HG02678 (cell line): ENCODE measurements at regions not wholly inside any gene's neighbourhood (a gene's known extent, or its start where the extent isn't known, plus 50 kb on each side); places are given as distances from the start of the nearest gene placed in this dataset.
A peak's percentile ranks its signal among the peaks of the same experiment; 100 is the strongest.
"Not testable (repeated sequence)": the region's sequence is repeated elsewhere in the genome, so short reads cannot be mapped to it uniquely, and the experiment has no call there.

ENCODE experiments used
- ATAC-seq: cut with Tn5 transposase; IDR thresholded peaks from one replicate; pipeline ENCODE4 v1.9.1; 2021; ENCODE audit warnings: mild to moderate bottlenecking, moderate library complexity; ENCODE audit not compliant: unreplicated experiment

DNA sequence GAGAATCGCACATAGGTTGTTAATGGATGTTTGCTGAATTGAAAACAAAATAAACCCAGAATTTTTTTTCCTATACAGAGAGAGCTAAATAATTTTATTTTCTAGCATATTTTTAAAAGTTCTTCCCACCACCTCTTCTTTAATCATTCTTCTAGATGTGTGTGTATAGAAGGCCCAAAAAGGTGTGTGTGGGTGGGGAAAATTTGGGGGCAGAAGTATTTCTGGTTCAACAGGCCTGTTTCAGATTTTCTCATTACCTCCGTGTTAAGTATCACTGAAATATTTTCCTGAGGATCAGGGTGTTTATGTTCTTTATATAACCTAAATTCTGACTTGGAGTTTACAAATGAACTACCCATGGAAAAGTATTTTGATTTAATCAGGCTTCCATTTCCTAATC lies 144.2 kb upstream of the ZNF804B start:
- no peak for ATAC-seq

DNA sequence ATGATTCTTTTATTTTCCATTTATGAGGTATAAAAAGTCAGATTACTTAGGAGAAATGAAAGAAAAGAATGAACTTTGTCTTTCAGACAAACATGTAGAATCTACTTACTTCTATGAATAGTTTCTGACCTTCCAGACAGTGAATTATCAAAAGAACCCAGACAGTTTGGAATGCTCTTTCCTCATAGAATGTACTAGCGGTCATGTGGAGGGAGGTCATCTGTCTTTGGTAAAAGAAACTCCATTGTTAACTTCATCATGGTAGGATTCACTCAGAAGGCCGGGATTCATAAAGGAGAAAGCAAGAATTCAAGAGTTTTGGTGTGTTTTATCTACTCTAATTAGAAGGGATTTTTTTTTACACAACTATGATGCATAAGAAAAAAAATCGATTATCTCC lies 144.8 kb upstream of the ZNF804B start:
- no peak for ATAC-seq

DNA sequence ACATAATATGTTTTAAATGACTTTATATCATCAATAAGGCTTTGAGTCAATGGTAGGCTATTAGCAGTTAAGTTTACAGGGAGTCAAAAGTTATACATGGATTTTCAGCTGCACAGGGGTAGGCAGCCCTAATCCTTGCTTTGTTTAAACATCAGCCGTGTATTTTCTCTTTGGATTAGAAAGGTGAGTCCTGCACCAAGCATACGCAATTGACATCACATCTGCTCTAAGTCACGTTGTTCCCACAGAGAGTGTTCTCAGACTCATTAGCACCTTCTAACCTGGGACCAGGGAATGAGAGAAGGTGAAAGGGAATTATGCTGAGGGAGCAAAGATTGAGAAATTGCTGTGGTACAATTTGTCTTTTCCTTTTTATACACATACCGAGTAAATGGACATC lies 148.6 kb upstream of the ZNF804B start:
- ATAC-seq: no peak

DNA sequence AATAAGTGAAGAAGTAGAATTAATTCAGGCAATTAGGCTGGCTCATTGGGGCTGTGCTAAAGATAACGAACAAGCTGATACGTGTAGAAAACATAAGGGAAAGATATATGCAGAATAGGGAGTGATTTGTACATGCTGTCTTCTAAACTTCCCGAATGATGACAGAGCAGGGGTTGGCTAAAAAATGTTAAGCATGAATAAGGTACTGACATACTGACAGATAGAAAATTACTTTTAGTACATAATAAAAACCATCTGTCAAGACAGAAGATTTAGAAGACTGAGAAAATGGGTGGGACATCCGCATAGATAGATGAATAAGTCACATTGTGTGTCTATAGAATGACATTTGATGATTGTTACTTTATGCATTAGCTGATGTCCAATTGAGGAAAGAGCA lies 158.8 kb upstream of the ZNF804B start:
- ATAC-seq: no peak

DNA sequence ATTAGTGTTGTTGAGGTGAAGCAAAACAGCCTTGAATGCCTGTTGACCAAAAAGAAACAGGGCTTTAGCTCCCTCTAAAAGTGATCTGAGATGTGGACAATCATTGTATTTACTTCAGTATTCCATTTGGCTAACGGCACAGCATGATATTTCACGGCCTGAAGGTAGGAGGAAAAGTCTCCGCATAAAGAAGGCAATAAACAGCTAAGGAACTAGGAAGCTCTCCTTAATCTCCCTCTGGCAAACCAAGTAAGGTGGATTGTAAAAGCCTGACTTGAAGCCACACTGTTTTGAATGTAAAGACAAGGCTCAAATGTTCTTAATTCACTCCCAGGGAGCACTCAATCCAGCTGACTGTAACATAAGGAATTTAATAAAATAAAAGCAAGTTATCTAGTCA lies 160.0 kb upstream of the ZNF804B start:
- no peak for ATAC-seq

DNA sequence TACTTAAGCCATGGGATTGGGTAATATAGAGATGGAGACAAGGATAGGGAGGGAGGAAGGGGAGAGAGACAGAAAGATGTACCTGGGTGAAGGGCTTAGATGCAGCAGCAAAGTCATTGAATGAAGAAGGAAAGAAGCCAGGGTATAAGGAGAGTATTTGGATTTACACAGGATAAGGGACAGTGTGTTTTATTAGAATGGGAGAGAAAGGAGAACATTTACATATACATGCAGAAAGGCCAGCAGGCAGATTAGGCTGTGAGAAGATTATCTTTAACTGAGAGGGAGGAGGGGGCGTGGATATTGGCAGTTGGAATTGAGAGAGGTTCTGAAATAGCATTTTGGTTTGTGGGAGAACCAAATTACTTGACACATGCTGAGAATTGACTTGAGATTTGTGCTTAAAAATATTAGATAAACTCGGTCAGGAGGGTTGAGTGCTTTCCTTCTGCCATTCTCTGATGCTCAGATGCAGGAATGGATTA lies 161.5 kb upstream of the ZNF804B start:
- no peak for ATAC-seq

DNA sequence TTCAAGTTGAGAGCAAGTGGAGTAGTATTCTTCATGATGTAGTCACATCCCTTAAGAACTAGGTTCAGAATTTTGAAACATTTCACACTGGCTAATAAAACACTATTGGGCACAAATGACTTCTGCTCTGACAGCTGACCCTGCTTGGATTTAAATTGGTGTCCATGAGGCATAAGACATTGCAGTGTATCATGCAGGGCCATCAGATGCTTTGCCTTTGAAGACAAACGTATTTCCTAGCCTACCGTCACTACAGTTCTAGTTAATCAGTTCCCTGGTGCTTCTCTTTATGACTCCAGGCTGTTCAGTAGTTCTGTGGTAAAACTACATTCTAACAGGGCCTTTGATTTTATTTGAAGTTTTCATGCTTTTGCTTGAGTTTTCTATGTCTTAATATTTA lies 168.5 kb upstream of the ZNF804B start:
- no peak for ATAC-seq

DNA sequence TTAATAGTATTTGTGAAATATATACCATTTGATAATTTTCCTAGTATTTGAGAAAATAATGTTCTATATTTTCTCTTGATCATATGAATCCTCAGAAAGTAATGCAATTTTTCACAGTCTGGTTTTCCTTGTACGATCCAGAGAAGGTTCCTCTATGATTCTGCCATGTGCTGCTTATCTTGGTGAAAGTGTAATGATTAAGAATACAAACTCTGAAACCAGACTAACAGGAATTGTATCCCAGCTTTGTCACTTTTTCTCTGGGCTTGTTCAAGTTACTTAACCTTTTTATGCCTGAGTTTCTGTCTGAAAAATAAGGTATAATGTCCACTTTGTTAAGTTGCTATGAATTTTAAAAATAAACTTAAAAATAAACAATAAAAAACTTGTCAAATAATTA lies 169.6 kb upstream of the ZNF804B start:
- no peak for ATAC-seq

DNA sequence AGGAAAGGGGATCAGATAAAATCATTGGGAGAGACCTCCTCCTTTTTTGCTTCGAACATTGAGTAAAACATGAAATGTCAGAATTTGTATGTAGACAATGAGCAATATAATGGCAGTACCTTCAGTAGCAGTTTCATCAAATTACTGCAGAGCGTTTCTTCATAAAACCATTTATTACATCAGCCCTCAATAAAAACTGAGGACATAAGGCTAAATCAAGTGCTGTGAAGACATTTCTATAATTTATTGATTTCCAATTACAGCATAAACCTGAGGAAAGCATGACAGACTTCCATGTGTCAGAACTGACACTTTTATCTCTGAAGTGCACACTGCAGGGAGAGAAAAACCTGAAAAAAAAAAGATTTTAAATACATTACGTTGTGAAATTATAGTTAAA lies 172.6 kb upstream of the ZNF804B start:
- ATAC-seq: no peak

DNA sequence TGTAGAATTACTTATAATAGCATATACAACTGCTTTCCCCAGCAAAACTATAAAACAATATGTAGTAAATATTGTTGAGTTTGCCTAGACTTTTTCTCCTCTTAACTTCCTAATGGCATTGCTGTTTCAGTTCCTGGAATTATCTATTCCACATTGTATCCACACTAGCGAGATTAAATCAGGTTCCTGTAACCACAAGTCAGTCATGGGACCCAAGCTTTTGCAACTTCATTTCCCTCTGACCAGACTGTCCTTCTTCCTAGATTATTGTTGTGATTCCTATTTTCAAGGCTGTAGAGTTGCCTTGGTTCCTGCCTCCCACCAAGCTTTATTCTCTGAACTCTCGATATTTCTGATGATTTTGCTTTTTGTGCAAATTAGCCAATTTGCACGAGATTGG lies 173.3 kb upstream of the ZNF804B start:
- no peak for ATAC-seq

DNA sequence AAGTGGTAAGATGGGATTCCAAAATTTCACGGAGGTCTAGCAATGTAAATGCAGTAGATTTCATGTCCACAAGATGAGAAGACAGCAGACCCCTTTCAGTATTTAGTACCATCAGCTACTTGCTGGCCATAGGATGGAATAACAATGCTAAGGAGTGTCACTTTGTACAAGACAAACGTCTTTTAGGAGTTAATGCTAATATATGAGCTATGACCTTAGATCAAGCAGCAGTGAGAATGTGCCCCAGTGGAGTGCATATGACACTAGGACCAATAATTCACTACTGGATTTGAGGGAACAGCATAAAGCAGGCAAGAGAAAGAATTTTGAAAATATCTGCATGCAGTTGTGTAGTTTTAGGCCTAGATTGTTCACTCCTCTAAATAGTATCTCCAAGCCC lies 182.8 kb upstream of the ZNF804B start:
- no peak for ATAC-seq

DNA sequence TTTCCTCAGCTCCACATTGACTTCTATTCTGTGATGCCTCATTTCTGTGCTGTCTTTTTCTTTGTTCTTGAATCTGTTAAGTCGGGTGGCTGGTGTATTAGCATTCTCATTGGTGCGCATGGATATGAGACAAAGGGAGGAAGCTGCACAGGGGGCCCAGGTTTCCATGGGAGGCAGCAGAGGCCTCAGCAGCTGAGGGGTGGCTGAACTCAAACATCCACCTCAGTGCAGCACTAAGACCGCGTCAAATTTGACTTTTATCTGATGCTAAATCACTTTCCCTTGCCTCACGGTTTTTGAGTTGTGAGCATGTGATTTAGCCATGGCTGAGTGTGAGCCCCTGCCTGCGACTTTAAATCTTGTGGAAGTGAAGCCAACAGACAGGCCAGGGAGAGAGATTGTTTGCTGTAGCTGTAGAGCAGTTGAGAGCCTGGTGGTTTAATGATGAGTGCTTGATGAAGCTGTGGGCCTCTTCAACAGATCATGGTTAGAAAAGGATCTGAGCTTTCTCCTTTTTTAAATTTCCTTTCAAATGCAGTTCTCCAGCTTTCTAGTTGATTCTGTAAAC lies 193.3 kb upstream of the ZNF804B start:
- no peak for ATAC-seq

DNA sequence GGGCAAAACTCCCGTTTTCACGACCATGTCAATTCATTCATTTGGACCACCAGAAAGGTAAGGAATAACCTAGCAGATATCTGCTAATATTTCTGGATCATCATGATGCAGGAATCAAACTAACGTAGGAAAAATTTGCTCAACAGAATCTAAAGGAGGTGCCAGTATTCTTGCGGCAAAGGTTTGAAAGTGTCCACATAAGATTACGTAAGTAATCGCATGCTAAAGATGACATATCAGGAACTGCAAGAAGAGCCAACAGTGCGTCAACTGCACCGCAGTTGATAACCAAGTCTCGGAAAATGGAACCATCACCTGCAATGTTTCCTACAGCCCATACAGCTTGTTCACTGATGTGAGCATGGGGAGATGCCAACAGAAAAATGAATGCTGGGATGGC lies 194.1 kb upstream of the ZNF804B start:
- no peak for ATAC-seq

DNA sequence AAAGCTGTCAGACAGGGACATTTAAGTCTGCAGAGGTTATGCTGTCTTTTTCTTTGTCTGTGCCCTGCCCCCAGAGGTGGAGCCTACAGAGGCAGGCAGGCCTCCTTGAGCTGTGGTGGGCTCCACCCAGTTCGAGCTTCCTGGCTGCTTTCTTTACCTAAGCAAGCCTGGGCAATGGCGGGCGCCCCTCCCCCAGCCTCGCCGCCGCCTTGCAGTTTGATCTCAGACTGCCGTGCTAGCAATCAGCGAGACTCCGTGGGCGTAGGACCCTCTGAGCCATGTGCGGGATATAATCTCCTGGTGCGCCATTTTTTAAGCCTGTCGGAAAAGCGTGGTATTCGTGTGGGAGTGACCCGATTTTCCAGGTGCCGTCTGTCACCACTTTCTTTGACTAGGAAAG lies 203.1 kb upstream of the ZNF804B start:
- not testable (repeated sequence) for ATAC-seq

DNA sequence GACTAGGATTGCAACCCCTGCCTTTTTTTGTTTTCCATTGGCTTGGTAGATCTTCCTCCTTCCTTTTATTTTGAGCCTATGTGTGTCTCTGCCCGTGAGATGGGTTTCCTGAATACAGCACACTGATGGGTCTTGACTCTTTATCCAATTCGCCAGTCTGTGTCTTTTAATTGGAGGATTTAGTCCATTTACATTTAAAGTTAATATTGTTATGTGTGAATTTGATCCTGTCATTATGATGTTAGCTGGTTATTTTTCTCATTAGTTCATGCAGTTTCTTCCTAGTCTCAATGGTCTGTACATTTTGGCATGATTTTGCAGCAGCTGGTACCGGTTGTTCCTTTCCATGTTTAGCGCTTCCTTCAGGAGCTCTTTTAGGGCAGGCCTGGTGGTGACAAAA lies 204.7 kb upstream of the ZNF804B start:
- ATAC-seq: not testable (repeated sequence)

DNA sequence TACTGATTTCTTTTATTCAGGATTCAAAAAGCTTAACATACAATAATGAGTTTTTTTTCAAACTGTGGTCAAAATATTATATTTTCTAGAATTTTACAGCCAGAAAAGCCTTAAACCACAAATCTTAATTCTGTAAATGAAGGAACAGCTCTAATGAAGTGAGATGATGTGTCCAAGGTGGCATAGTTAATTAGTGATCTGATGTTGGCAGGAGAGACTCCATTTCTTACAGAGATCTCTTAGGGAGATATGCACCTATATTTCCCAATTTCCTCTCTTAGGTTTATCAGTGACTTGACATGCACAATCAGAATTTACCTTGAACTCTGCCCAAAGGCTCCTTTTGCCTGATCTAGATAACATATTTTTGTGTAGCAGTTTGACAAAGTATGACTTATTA lies 211.1 kb upstream of the ZNF804B start:
- no peak for ATAC-seq

DNA sequence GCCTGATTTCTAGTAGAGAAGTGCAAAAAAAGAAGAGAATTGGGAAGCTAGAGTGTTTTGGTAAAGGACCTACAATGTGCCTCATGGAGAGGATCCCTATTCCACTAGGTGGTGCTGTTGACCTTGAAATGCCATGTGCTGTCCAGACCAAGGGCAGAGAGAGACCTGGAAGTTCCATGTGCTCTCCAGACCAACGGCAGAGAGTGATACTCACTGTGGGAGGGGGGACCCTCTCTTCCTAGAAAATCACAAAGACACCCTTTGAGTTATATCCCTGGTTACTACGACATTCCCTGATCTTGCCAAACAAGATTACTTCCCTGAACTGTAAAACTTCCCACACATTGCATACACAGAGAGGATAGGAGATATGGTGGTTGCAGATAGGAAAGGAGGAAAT lies 212.7 kb upstream of the ZNF804B start:
- peak; percentile 52 for ATAC-seq

DNA sequence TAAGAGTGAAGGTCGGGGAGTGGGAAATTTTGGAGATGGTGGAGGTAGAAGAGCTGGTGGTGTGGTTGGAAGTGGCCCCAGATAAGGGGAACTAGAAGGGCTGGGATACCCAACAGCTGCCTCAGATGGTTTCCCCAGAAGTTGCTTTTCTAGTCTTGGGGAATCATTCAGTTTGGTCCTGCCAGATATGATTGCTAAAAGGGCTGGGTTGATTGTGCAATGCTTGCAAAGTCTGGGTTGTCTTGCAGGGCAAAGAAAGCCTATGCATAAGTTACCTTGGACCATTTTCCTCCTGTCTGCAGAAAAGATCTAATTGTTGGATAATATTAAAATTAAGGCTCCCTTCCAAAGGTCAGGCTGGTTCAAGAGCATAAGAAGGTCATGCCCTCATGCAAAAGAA lies 213.8 kb upstream of the ZNF804B start:
- ATAC-seq: no peak

DNA sequence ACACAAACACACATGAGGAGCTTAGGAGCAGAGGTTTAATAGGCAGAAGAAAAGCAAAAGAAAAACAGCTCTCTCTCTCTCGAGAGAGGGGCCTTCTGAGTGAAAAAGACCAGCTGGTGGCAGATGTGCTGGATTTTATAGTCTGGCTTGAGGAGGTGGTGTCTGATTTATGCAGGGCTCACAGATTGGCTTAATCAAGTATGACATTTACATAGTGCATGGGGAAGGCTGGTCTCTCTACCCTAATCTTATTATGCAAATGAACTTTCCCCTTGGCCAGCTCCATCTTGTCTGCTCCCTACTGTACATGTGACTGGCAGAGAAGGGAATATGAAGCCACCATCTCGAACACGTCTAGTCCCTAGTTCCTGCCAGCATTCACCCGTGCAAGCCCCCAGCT lies 219.5 kb upstream of the ZNF804B start:
- ATAC-seq: no peak

DNA sequence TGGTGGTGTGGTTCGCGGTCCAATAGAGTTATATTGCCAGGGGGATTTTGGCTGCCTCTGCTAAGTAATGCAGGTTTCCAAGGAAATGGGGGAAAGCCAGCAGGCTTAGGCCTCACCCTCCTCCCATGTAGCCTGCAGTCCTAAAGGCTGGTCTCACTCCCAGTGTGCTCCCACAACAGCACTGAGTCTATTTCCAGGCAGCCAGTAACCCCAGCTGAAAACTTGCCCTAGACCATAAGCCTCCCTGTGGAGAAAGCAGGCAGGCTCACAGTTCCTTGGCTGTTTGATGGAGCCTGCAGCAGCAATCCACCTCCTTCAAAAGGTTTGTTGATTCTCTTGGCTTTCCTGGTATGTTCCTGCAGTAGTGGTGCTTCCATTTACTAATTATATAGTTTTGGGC lies 220.0 kb upstream of the ZNF804B start:
- no peak for ATAC-seq

DNA sequence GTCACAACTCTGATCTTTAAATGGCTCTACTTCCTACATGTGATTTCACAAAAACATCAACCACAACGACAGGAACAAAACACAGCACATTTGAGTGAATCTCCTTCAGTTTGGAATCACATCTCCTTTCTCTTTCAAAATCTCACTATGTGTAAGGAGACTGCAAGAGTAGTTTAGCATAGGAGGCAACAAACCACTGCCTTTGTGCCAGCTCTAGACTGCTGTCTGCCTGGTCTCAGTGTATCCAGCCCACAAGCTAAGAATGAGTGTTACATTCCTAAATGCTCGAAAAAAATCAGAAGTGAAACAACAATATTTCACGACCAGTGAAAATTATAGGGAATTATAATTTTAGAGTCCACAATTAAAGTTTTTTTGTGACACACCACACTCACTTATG lies 217.0 kb upstream of the STEAP4 start:
- ATAC-seq: no peak

DNA sequence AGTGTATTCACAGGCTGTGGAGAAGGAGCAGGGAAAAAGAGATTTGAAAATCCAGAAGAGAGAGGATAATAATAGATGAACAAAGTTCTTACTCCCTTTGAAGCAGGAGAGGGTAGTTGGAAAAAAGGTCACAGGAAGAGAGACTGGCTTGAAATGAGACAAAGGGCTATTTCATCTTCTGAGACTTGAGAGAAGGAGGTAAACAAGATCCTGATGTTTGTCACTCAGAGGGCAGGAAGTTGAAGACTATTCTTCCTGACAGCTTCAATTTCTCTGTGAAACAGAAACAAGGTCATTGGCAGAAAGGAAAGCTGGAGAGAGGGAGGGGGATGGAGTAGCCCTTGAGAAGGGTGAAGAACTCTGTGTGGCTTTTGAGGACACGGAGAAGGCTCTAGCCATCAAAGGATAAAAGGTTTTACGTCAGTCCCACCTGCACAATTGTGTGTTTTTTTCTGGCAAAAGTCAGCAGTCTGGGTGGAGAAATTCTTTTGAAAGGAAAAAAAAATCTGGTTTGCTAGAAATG lies 216.1 kb upstream of the STEAP4 start:
- ATAC-seq: no peak

DNA sequence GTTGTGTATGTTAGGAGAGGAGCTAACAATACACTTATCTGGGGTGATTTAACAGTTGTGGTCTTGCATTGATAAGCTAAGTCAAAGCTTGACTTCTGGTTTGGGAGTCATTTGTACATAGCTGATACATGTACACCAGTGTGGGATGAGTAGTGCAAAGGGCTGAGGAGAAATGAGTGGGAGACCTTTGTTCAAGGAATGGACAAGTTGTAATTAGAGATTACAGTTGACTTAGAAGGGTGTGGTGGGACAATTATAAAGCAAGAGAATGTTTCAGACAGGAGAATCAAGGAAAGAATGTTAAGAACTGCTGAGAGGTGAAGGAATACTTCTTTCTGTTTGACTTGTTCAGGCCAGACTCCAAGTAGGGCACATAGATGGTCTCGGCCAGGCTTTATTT lies 209.7 kb upstream of the STEAP4 start:
- no peak for ATAC-seq
